ENCODE measurements at regions not wholly inside any gene's neighbourhood (a gene's known extent, or its start where the extent isn't known, plus 50 kb on each side); places are given as distances from the start of the nearest gene placed in this dataset.

- DNase-seq (ENCODE audit: low read depth in 1 of 2, low spot score in 2 of 2): no peak
- no peak overlapping the region for H3K27ac ChIP-seq (ENCODE audit: low read depth, low read length)
- H2BK12ac ChIP-seq (ENCODE audit: low read depth, low read length): no peak overlapping the region
- H3K79me2 ChIP-seq (ENCODE audit: control insufficient read depth in 1 of 2, insufficient read depth in 2 of 2, low read length in 2 of 2): no peaks in the 10 kb centered on the region
- H2BK120ac ChIP-seq (replicated peaks; ENCODE audit: low read depth, low read length): no peak overlapping the region
- H2BK5ac ChIP-seq (ENCODE audit: low read depth, low read length): no peak overlapping the region
- no peak overlapping the region for H3K4ac ChIP-seq (replicated peaks; ENCODE audit: insufficient read length, low read depth, low read length)
- WGBS, 2 experiments (ENCODE audit: extremely low coverage in 1 of 2, insufficient coverage in 1 of 2, insufficient read length in 1 of 2, insufficient replicate concordance in 2 of 2, low coverage in 1 of 2, low lambda C conversion rate in 2 of 2, missing lambda C conversion rate in 1 of 2): 84% methylated on average over 6 of the region's 9 CpGs; no CpG with 5 or more reads in 1 of the 2 experiments
- H3K56ac ChIP-seq (replicated peaks; ENCODE audit: insufficient read length, low read depth, low read length): no peak overlapping the region
- H2BK20ac ChIP-seq (ENCODE audit: low read length): no peak overlapping the region
- H2BK15ac ChIP-seq (ENCODE audit: low read length): no peak overlapping the region
- no peaks in the 10 kb centered on the region for H3K27me3 ChIP-seq (replicated peaks in 1 of 4; ENCODE audit: control insufficient read depth in 3 of 4, extremely low read depth in 1 of 4, insufficient read depth in 3 of 4, low read length in 3 of 4)
- no peak for FAIRE-seq
- no peak overlapping the region for H3K4me3 ChIP-seq (ENCODE audit: extremely low read depth in 1 of 4, insufficient read depth in 2 of 4, low read depth in 3 of 4, low read length in 4 of 4)
- no peak overlapping the region for H3K23ac ChIP-seq (ENCODE audit: insufficient read length)
- H3K79me1 ChIP-seq (ENCODE audit: low read depth, low read length): no peaks in the 10 kb centered on the region
- no peak overlapping the region; the same call in 1 of the 2 replicates for H3K18ac ChIP-seq (ENCODE audit: extremely low read depth, low read length)
- H4K20me1 ChIP-seq (replicated peaks in 1 of 2; ENCODE audit: control insufficient read depth in 1 of 2, insufficient read depth in 2 of 2, low read length in 2 of 2): no peaks in the 10 kb centered on the region
- 0 out of 2 replicates have a peak overlapping the region, but pooled peaks have one; percentile 80 for H2AFZ ChIP-seq (ENCODE audit: low read length)
- no peaks in the 10 kb centered on the region for H3K23me2 ChIP-seq (ENCODE audit: low read depth, low read length)
- ChIA-PET POLR2A (ENCODE audit: partially characterized antibody) (no interaction called here), CTCF (ENCODE audit: partially characterized antibody) (no interaction called here)
- peaks cover 0 to 7% of the 10 kb centered on the region in 2 experiments; a peak in 1 of 4 replicates for H3K9me3 ChIP-seq (ENCODE audit: insufficient read depth in 2 of 2, low read depth in 1 of 2, low read length in 1 of 2)
- H4K91ac ChIP-seq (replicated peaks; ENCODE audit: insufficient read length, low read length): peak overlapping the region; percentile 45
- H2AK5ac ChIP-seq (ENCODE audit: low read depth, low read length): no peak overlapping the region
- peaks cover 0 to 8% (median 6%) of the 10 kb centered on the region in 4 experiments; a peak in 3 of 7 replicates for H3K4me1 ChIP-seq (replicated peaks in 1 of 4; ENCODE audit: control insufficient read depth in 3 of 4, insufficient read depth in 4 of 4, low read length in 3 of 4)
- H4K8ac ChIP-seq (ENCODE audit: extremely low read depth, insufficient read depth, low read length): no peak overlapping the region
- no peak overlapping the region for H3K9ac ChIP-seq (replicated peaks in 1 of 4; ENCODE audit: extremely low read depth in 1 of 4, low read depth in 3 of 4, low read length in 3 of 4)
- no peak overlapping the region for H3K14ac ChIP-seq (ENCODE audit: insufficient read length)
- H3K36me3 ChIP-seq (ENCODE audit: control insufficient read depth in 2 of 4, insufficient read depth in 4 of 4, low read length in 3 of 4): no peaks in the 10 kb centered on the region; a peak in 1 of 8 replicates
- H3K4me2 ChIP-seq (ENCODE audit: insufficient read depth in 1 of 2, low read depth in 2 of 2, low read length in 2 of 2): peak overlapping the region; percentile 9 to 26; a peak in 1 of 4 replicates
- no peak overlapping the region for H4K5ac ChIP-seq (ENCODE audit: insufficient read length, low read depth, low read length)
- TF ChIP-seq RFX5 (IDR thresholded peaks at IDR 0.05; ENCODE audit: borderline replicate concordance, low read depth, low read length) (no peak), POU5F1 (IDR thresholded peaks at IDR 0.05; ENCODE audit: low read depth, low read length) (no peak), JUN (IDR thresholded peaks at IDR 0.05; ENCODE audit: low read depth, low read length) (no peak), FOSL1 (IDR thresholded peaks at IDR 0.05; ENCODE audit: insufficient read depth, low read depth, low read length) (no peak), ATF2 (IDR thresholded peaks at IDR 0.05; ENCODE audit: low read length) (no peak), CTBP2 (IDR thresholded peaks at IDR 0.05; ENCODE audit: borderline replicate concordance, insufficient read depth, insufficient read length, low read length) (no peak), PHF8 (conservative IDR thresholded peaks at IDR 0.05; ENCODE audit: low read depth, low read length) (no peak), CHD2 (IDR thresholded peaks at IDR 0.05; ENCODE audit: low read length) (no peak), HDAC2 (IDR thresholded peaks at IDR 0.05; ENCODE audit: borderline replicate concordance in 1 of 2, low read depth in 2 of 2, low read length in 2 of 2) (no peak), TBP (IDR thresholded peaks at IDR 0.05; ENCODE audit: low read depth, low read length) (no peak), TAF7 (optimal IDR thresholded peaks at IDR 0.05; ENCODE audit: borderline replicate concordance, low read depth, low read length) (no peak)
- TF ChIP-seq, protein P1, sequence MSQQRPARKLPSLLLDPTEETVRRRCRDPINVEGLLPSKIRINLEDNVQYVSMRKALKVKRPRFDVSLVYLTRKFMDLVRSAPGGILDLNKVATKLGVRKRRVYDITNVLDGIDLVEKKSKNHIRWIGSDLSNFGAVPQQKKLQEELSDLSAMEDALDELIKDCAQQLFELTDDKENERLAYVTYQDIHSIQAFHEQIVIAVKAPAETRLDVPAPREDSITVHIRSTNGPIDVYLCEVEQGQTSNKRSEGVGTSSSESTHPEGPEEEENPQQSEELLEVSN (IDR thresholded peaks at IDR 0.05): no peak
Observed at GRCh38 chr11:95486979-95487378, 256.0 kb upstream of the SESN3 start.
